Endothelial cell of umbilical vein (primary cell): ENCODE measurements at regions not wholly inside any gene's neighbourhood (a gene's known extent, or its start where the extent isn't known, plus 50 kb on each side); places are given as distances from the start of the nearest gene placed in this dataset.

Experiments used
- CTCF ChIP-seq, 2 donors: IDR thresholded peaks; 1 replicate in 1 of 2; 2 replicates in 1 of 2; pipeline ENCODE4 v1.5.1; 2011; ENCODE audit warnings: low read length in 2 of 2, mild to moderate bottlenecking in 2 of 2, moderate library complexity in 2 of 2, control low read depth in 1 of 2, inconsistent platforms in 1 of 2, low read depth in 1 of 2; ENCODE audit not compliant: insufficient read depth in 1 of 2; ENCODE audit errors: extremely low read depth in 1 of 2
- JUN ChIP-seq: IDR thresholded peaks from 2 replicates; pipeline ENCODE4 v1.6.1; 2011; ENCODE audit warnings: borderline replicate concordance, low read depth; ENCODE audit not compliant: insufficient read length, insufficient read depth
- MAX ChIP-seq: IDR thresholded peaks from 2 replicates; pipeline ENCODE4 v1.6.1; 2011; ENCODE audit not compliant: insufficient read depth, insufficient read length
- POLR2A ChIP-seq: IDR thresholded peaks from 2 replicates; pipeline ENCODE4 v1.6.1; 2012; ENCODE audit warnings: low read depth, mild to moderate bottlenecking, control low read depth, low read length
- POLR2AphosphoS5 ChIP-seq: IDR thresholded peaks from 2 replicates; pipeline ENCODE4 v1.6.1; 2012; ENCODE audit warnings: low read depth, mild to moderate bottlenecking, control low read depth, low read length, moderate library complexity; ENCODE audit not compliant: insufficient read depth

- TF ChIP-seq MAX, result no peak
- TF ChIP-seq CTCF (IDR thresholded peaks at IDR 0.05; ENCODE audit: extremely low read depth in 1 of 2, insufficient read depth in 1 of 2, low read depth in 1 of 2, low read length in 2 of 2), result no peak
- no peak for TF ChIP-seq POLR2AphosphoS5
- TF ChIP-seq POLR2A, result no peak
- no peak for TF ChIP-seq JUN
Measured at GRCh38 chr13:111562716-111563115, 242.3 kb downstream of the TEX29 start.
